ENCODE measurements at regions not wholly inside any gene's neighbourhood (a gene's known extent, or its start where the extent isn't known, plus 50 kb on each side); places are given as distances from the start of the nearest gene placed in this dataset.
"Not testable (repeated sequence)": the region's sequence is repeated elsewhere in the genome, so short reads cannot be mapped to it uniquely, and the experiment has no call there.

GRCh38 chr9:31572190-31572589 is 812.3 kb upstream of the ACO1 start:
- not testable (repeated sequence) for TF ChIP-seq POLR2A (IDR thresholded peaks at IDR 0.05; ENCODE audit: control extremely low read depth in 1 of 2, low read depth in 2 of 2, low read length in 2 of 2); KDM4A (IDR thresholded peaks at IDR 0.05; ENCODE audit: low read depth, low read length, severe bottlenecking); JUND (IDR thresholded peaks at IDR 0.05; ENCODE audit: low read length)
